GM19351 (cell line): ENCODE measurements at regions not wholly inside any gene's neighbourhood (a gene's known extent, or its start where the extent isn't known, plus 50 kb on each side); places are given as distances from the start of the nearest gene placed in this dataset.
A peak's percentile ranks its signal among the peaks of the same experiment; 100 is the strongest.

Source experiments
- ATAC-seq: cut with Tn5 transposase; IDR thresholded peaks from one replicate; pipeline ENCODE4 v1.9.1; 2021; ENCODE audit warnings: mild to moderate bottlenecking, moderate library complexity; ENCODE audit not compliant: unreplicated experiment

DNA sequence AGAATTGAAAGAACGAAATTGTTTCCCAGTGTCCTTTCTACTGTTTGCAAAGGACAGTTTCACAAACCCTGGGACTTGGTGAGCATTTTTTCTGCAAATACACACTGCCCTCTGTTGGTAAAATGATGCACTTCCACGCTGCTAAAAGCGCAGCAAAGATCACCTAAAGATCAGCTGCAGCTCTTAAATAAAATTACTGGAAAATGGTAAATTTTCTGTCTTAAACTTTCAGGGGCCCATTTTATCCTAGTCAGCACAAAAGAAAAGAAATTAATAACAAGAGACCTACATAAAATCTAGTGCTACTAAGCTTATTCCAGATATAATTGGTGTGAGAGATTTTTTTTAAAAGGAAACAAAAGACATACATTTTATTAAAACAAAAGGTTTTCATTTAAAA is 566.0 kb downstream of the CAAP1 start:
- ATAC-seq, result peak; percentile 88

DNA sequence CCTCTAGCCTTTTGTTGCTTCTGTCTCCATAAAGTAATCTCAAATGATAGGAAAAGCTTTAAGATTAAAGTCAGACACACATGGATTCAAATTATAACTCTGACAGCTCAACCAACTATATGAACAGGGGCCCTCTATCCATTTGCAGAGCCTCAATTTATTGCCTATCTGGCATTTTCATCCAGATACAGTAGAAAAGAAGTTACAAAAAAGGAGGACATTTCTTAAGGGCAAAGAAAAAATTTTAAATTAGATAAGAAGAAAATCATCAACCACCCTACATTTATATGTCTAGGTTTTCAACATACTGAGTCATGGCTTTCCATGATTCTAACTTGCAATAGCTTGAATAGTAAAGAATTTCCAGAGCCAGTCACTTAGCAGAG is 567.2 kb downstream of the CAAP1 start:
- no peak for ATAC-seq

DNA sequence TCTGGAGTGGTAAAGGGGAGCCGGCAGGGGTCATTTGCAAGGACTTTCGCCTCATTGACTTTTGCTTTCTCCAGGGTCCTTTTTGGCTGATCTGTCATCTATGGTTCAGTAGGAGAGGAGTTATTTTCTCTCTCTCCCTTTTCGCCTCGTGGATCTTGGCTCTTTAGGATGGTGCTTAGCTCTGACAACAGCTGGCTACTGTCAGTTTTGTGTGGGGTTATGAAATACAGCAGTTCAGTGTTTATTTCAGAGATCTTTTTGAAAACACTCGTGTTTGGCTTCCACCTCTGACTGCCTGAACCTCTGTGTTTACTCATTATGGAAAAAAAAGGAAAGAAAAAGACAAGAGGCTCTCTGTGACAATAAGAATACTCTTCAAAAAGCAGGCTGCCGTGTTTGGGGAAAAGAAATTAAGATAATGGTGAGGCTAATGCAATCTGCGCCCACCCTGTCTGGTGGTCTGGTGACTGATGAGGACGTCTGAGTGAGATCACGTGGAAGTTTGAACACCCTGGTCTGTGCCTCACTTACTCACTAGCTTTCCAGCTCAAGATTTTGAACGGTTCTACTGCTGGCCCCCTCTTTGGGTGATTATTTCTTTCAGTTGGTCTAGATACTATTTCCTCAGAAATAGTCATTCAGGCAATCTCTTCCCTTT is 567.7 kb downstream of the CAAP1 start:
- no peak for ATAC-seq

DNA sequence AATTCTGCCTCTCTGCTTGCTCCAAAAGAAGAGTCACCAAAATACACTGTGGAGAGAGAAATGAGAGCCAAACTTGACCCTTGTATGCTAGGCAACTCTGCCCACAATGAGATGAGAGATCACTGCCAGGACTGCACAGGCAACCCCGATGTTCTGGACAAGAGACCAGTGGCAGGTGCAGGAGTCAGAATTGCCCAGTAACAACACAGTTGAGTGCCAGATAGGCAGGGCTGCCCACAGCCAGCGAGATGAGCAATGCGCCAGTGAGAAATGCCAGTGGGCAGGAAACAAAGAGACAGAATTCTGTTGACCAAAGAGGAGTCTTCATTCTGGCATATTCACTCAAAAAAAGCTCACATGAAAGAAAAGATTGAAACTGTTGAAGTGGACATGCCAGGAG is 570.7 kb downstream of the CAAP1 start:
- no peak for ATAC-seq

DNA sequence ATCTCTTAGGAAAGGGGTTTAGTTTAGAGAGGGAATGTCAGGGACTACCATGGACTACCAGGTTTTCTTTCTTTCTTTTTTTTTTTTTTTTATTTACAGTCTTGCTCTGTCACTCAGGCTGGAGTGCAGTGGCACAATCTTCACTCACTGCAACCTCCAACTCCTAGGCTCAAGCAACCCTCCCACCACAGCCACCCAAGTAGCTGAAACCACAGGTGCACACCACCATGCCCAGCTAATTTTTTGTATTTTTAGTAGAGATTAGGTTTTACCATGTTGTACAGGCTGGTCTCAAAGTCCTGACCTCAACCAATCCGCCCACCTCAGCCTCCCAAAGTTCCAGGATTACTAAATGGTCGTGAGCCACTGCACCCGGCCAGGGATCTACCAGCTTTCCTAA is 572.7 kb downstream of the CAAP1 start:
- ATAC-seq, result no peak

DNA sequence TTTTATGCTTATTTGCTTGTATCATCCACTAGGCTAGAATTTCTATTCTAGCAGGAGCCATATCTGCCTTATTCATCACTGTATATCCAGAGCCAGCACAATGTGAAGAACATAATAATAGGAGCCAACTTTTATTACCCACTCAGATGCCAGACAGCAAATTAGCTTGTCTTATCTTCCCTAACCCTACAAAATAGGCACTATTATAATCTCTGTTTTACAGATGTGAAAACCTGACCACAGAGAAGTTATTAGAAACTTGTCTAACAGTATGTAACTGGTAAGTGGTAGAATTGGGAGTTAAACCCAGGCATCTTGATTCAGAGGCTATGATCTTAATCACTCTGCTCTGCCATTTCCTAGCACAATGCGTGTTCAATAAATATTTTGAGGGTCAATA is 579.5 kb downstream of the CAAP1 start:
- ATAC-seq, result no peak

DNA sequence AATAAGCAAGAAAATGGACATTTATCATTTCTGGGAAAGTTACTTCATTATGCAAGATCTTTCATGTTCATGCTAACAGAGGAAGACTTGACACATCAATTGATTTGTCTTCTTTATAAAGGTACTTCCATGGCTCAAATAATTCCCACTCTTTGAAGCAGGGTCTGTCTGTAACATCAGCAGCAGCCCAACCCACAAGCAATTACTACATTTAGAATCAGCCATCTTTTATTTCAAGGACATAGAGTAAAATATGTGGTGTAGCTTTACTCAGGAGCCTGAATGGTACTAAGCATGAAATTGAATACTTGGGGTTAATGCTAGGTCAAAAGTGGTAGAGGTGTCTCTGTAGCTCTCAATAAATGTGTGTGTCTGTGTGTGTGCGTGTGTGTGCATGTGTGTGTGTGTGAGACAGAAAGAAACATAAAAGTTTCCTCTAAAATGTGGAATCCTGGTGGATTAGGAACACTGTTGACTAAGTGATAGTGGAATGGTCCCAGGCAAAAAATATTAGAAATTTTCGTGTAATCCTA is 581.1 kb downstream of the CAAP1 start:
- no peak for ATAC-seq

DNA sequence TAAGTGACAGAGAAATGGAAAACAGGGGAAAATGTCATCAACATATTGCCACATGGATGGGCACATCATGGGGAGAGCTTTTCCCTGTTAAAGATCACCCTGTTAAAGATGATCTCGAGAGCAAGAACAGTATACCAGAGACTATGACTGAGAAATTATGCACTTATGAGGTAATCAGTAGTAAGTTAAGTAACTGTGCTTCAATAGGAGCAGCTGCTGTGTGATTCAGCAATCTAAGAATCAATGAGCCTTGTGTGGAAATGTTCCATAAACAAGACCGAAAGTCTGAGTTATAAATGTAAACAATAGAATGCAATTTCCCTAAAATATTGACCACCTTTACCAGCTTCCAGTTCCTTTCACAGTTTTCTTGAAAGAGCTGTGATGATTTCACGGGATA is 582.3 kb downstream of the CAAP1 start:
- ATAC-seq, result no peak

DNA sequence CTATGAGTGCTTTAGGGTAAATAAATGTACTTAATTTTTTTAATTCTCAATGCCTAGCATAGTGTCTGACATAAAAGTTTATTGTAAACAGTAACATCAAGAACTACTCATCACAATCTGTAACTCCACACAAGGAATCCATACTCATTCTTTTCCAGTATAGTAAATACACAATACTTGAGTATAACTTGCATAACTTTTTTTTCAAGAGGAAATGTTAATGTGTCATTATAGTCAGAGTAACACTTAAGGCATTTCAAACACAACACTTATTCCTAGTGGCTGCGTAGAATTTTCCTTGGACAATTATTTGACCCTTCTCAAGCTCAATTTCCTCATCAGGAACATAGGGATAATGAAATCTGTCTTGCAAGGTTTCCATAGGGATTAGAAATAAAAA is 584.3 kb downstream of the CAAP1 start:
- no peak for ATAC-seq

DNA sequence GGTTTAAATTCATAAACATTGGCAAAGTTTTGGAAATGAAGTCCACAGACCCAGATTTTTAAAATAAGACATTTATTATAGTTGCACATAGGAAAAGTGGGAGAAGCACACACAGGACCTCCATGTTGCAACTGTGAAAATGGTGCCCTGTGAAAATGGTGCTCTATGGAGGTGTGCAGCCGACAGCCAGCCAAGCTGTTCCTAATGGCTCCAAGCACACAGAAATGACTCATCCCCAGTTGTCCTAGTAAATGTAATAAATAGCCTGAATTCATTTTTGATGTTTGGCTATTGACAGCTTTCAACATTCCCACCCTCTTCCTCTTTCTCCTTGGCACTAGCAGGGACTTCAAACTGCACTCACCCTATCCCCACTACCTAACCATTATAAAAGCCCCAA is 590.9 kb downstream of the CAAP1 start:
- ATAC-seq, result no peak

DNA sequence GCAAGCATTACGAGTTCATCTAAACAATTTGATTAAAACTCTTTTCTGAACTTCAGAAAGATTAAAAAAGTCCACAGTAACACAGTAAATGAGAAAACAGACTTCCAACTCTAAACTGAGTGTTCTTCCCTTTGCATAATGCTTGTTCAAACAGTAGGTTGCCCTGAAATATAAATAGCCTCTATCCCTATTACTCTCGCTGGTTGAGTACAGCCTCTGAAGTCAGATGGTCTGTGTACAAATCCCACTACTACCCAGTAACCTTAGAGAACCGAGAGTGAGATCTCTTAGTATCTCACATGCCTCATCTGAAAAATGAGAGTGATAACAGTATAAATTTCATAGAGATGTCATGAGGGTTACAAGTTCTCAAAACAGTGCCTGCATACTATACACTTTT is 591.6 kb downstream of the CAAP1 start:
- no peak for ATAC-seq

DNA sequence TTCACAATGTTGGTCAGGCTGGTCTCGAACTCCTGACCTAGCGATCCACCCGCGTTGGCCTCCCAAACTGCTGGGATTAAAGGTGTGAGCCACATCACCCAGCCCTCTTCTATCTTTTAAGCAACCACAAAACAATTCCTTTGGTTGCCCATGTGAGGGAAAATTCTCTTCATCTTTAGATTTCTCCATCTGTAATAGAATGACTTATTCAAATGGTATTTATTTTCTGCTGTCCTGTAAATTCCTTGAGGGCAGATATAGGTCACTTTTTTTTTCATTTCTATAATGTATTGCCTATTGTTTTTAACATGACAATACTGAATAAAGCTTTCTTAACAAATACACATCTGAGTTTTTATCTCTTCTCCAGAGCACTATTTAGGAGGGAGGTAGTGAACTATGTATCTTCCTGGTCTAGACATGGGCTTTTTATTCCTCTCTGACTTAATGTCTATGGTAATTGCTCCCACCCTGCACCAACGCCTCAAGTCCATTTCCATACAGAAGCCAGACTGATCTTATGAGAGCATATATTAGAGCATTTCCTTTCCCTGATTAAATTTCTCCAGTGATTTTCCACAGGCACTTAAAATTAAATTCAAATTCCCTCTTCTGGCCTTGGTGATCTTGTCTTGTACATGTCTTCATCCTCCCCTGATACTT is 595.6 kb downstream of the CAAP1 start:
- ATAC-seq, result no peak

DNA sequence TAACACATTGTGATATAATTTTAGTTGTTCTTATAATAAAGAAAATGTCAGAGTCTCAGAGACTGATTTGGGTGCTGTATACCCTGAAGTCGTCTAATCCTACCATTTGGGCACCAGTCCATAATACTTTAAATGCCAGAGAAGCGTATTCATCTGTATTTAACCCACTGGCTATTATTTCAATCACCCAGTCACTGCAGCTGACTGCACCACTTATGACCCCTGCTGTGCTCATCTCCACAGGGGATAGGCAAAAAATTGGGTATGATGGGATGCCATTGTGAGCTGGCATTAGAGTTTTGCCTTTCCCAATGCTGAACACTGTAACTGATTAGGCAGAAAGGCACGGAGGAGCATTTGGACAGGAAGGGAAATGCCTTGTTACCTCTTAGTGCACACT is 599.7 kb downstream of the CAAP1 start:
- no peak for ATAC-seq

DNA sequence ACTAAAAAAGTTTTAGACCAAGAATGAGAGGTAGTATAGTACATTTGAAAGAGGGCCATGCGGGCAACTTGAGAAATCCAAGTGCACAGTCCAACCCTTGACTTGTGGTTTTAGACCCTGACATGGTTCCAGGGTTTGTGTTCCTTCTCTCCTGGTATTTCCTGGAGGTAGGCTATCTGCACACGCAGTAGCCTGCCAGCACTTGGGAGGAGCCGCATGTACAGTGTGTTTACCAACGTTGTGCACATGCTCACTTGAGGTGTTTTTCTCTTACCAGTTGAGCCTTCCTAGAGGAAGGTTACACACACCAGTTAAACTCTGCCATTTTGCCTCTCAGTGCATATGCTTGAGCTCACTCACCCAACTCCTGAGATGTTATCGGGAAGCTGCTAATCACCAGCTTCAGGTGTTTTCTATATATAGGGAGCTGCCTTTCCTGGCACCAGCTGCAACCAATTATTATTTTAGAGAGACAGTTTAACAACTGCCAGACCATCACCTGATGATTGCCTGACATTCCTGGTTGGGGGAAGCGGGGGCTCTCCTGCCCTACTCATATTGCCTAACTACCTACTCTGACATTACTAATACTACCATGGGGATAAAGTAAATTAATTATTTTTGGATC is 593.4 kb upstream of the TUSC1 start:
- no peak for ATAC-seq

DNA sequence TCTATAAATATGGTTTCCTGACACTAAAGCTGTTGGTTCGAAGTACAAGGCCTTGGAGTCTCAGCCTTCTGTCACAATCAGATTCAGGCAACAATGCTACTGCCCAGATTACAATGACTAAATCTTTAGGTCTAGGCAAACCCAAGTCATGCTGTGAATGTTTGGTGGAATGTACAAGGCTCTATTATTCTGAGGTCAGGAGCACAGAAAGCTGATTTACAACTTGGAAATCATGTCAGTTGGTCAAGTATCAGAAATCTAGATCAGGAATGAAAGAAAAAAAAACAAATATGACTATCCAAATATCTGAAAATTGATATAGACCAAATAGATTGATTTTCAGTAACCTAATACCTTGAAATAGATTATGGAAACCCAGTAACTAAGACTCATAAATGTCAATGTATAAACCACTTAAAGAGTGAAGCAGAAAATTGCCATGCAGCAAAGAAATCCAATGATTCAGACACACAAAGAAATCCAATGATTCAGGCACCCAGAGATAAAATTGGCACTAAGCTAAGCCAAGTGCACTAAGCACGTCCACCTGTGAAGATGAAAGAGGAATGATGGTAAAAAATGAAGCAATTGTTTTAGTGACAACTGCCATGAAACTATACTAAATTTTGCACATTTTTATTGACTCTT is 588.0 kb upstream of the TUSC1 start:
- no peak for ATAC-seq

DNA sequence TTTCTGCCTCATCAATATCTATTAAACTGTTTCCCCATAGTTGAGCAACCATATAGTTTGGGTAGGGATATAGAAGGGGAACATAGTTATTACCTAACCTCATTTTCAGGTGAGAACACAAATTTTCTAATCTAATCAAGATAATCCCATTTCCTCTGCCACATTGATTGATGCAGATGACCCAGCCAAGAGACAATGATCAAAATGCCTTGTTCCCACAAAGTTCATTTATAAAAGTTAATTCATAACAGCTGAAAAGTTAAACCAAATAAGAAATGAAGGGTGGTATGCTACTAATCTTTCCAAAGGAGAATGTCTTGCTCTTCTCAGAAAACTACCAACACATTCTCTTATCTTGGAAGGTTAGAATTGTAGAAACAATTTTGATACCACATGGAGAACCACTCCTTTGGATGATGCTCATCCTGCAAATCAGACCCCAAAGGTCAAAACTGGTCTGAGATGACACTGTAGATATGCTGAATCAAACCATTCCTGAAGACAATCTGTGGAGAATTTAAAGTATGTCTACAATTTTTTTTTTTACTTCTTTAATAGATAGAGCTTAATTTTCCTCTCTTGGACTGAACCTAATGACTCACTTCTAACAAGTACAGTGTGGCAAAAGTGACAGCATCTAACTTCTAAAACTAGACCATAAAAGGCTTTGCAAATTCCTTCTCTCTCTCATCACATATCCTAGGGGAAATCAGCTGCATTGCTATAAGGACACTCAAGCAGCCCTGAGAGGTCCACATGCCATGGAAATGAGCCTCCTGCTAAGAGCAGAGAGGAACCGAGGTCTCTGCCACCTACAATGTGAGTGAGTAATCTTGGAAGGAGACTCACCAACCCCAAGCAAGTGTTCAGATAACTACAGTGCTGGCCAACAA is 586.7 kb upstream of the TUSC1 start:
- no peak for ATAC-seq

DNA sequence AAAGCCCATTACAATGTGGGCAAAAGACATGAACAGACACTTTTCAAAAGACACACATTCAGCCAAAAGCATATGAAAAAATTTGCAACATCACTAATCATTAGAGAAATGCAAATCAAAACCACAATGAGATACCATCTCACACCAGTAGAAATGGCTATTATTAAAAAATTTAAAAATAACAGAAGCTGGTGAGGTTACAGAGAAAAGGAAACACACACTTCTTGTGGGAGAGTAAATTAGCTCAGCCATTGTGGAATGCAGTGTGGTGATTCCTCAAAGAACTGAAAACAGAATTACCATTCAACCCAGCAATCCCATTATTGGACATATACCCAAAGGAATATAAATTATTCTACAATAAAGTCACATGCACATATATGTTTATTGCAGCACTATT is 585.2 kb upstream of the TUSC1 start:
- no peak for ATAC-seq

DNA sequence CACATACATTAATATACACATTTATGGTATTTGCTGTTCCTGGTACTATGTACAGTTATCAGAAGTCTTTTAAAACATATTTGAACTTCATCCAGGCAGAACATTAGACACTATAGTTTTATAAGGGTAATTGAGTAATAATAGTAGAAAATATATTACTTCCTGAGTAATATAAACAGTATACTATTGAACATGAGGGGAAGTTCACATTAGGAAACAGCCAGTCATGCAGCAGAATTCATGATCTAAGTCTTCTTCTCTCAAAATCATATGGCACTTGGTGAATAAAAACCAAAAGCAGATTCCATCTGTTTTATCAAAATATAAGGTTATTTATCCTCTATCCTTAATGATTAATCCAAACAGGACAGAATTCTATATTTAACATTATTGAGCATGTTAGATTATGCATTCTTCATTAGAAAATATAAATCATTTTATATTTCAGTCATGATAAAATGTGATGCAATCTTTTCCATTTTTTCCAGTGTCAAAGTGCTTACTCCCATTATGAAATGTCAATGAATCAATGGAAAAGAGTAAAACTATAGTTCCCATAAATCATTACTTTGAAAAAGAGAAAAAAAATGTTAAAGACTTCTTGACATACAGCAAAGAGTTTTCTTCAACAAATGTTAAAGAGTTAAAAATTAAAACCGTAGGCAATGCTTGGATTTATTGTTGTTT is 584.3 kb upstream of the TUSC1 start:
- no peak for ATAC-seq

DNA sequence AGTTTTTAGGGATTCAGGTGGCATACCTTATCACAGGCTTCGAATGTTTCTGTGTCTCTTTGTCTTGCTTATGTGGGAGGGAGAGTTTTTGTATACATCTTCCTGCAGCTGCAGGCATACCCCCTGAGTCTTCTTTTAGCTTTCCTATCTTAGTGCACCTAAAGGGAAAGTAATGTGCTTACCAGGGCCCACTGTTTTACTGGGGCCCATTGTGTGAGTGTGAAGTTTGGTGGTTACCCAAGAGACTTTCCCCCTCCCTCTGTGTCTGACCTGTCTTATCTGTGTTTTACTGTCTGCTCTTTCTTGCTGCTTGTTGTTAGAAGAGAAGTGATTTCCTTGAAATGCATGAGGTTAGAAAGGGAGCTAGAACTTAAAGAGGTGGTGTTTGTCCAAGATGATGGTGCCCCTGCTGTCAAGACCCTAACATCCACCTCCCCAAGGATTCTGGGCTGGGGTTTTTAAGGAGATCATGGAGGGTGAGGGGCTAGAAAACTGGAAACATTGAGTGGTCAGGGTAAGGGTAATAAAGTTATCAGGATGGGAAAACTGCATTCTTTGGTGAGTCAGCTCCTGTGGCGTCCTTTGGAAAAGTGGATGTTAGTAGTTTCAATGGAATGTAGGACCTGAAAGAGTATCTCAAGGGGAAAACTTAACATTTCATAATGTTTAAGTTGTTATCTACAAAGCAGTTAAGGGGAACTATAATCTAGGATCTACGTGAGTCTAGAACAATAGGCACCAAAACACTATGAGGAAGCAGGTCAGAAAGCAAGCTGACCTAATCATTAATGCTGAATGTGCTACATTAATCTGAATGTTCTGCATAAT is 583.5 kb upstream of the TUSC1 start:
- ATAC-seq, result no peak
